GM19035 (cell line): ENCODE measurements at regions not wholly inside any gene's neighbourhood (a gene's known extent, or its start where the extent isn't known, plus 50 kb on each side); places are given as distances from the start of the nearest gene placed in this dataset.
"Not testable (repeated sequence)": the region's sequence is repeated elsewhere in the genome, so short reads cannot be mapped to it uniquely, and the experiment has no call there.

ENCODE experiments used
- ATAC-seq: cut with Tn5 transposase; IDR thresholded peaks from one replicate; pipeline ENCODE4 v1.9.1; 2021; ENCODE audit not compliant: unreplicated experiment

DNA sequence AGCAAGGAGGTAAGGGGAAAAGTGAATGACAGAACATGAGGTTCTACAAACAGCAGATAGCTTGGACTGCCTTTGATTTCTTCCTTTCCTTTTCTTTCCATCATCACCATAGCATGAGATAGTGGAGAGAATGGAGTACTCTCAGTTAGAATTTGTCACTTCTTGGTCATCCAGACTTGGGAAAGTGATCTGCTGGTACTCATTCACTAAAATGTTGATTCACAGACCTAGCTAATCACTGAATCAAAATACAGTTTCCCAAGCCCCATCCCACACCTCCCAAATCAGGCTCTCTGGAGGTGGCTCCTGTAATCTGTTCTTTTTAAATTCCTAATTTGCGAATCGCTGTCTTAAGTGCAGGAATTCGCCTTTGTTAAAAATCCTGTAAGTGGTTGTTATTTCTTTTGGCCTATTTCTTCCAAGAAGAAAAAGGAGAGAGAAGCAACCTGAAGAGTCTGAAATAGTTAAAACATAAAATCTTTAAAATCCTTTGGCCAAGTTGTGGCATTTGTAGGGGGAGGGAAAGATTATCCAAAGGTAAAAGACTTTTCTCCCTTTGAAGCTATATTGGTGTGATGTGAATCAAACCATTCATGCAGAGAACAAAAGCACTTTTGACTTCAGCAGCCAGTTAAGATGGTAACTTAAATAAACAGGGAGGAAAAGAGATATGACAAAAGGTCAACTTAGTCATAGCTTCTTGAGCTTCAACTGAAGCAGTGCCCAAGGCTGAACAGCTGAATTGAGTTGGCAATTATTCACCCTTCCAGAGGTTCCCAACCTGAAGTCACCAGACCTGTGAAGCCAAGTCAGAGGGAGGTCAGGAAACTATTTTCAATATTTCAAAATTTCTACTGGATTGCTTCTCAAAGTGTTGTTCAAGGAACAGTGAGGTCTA lies 255.1 kb upstream of the KRR1 start:
- ATAC-seq, result no peak

- no peak for ATAC-seq
These were observed 254.0 kb upstream of the KRR1 start for GRCh38 chr12:75765170-75766059.

- no peak for ATAC-seq
These were observed 252.9 kb upstream of the KRR1 start for GRCh38 chr12:75764091-75764841.

DNA sequence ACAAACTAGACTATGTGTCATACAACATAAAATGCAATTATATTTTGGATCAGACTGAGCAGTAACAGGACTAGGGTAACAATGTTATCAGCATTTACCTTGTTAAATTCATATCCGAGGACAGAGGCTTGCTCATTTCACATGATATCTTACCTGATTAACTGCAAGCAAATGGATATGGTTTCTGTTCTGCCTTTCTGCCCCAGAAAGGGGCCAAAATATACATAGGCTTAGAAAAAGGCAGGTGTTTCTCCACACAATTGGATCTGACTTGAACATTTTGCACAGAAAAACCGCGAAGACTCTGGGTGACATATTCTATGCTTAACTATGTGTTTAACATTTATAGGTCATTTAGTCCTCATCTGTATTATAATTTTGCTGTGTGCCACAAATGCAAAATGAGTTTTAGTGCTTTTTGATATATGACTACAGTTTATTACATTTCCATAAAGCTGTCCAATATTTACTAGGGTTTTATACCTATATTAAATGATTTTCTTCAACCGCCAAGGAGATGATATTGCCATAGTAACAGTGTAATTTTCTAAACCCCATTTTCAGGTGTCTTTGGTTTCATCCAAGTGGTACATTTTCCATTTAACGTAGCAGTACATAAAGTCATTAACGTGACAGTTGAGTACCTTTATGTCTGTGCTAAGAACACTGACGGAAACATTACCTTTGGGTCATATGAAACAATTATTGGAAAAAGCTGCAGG lies 249.3 kb upstream of the KRR1 start:
- no peak for ATAC-seq

GRCh38 chr12:75759842-75760572 lies 248.6 kb upstream of the KRR1 start:
- no peak for ATAC-seq

GRCh38 chr12:75759196-75759595 lies 247.8 kb upstream of the KRR1 start:
- no peak for ATAC-seq

GRCh38 chr12:75756771-75757170 lies 245.4 kb upstream of the KRR1 start:
- ATAC-seq, result no peak

DNA sequence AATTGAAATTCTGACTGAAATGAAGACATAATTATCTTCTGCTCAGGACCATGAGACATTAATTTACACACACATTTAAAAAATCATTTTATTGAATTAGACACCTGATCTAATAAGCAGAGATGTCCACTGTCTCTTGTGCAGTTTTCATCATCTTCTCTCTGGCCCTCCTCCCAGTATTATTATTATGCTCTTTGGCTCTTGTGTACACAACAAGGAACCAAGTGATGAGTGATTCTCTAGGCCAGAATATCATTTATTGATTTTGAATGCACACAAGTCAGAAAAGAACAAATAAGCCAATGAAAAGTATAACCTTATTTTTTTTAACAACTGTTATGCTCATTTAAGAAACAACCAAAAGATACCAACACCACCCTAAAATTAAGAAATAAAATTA lies 244.7 kb upstream of the KRR1 start:
- no peak for ATAC-seq

DNA sequence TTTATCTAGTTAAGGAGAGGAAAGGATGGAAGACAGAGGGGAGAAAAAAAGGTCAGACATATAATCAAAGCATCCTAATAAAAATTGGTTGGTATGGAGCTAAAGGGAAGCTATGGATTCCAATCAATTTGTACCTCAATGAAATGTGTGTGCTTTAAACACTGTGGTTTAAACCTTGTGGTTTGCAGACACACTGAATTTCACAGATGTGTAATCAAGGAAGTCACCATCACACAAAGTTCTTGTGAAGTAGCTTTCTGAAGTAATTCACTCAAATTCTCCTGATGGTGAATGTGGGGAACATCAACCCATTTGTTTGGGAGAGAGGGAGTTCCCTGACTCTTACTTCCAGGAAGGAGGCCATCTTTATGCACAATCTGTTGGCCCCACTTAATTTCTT lies 243.3 kb upstream of the KRR1 start:
- no peak for ATAC-seq

DNA sequence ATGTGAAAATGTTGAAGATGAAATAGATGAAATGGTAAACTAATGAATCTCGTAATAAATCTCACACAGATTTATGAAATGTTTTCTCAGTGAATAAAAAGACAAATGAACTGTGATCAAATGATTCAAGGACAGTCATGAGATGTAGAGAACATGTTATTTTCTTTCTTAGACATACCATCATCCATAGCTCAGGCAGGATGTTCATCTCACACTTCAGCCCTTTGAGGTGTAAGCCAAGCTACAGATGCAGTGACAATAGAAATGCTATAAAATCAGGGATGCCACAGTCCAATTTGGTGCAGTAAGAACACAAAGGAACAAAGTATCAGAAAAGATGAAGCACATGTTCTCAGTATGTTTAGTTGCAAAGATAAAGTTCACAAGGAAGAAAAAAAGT lies 242.7 kb upstream of the KRR1 start:
- ATAC-seq, result no peak

- no peak for ATAC-seq
These were observed 240.5 kb upstream of the KRR1 start for GRCh38 chr12:75751769-75752471.

DNA sequence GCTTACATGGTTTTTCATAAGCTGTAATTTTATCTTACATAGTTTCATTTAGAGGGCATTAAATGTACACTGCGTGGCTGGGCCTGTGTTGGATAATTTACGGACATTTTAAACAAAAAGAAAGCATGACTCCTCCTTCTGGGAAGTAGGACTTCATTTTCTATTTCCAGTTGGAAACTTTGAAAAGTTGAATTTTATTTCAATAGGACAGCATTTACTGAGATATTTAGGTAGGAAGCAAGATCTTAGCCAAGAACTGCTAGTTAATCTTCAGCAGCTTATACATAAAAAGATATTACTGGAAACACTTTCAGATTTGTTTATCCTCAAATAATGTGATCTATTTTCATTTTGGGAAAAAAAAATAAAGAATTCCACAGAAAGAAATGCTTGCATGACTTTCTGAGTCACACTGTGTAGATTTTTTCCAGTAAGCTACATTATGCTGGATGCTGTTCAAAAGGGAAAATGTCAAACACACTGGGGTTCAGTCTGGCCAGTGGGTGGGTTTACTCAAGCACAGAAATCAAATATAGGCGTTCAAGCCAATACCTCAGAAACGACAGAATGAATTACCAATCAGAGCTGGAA lies 239.4 kb upstream of the KRR1 start:
- ATAC-seq, result no peak

DNA sequence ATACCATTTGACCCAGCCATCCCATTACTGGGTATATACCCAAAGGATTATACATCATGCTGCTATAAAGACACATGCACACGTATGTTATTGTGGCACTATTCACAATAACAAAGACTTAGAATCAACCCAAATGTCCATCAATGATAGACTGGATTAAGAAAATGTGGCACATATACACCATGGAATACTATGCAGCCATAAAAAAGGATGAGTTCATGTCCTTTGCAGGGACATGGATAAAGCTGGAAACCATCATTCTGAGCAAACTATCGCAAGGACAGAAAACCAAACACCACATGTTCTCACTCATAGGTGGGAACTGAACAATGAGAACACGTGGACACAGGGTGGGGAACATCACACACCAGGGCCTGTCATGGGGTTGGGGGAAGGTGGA lies 237.6 kb upstream of the KRR1 start:
- not testable (repeated sequence) for ATAC-seq

- ATAC-seq, result no peak
These were observed 236.7 kb upstream of the KRR1 start for GRCh38 chr12:75748136-75748535.

DNA sequence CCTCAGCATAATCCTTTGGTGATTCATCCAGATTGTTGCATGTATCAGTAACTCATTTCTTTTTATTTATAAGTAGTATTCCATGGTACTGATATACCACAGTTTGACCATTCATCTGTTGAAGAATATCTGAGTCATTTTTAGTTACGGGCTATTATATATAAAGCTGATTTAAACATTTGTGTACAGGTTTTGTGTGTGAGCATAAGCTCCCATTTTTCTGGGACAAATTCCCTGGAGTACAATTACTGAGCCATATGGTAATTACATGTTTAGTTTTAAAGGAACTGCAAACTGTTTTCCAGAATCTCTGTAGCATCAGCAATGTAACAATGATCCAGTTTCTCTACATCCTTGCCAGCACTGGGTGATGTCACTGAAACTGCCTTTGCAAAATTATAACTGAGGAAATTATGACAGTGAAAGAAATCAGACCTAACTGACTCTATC lies 236.2 kb upstream of the KRR1 start:
- no peak for ATAC-seq

- no peak for ATAC-seq
These were observed 235.2 kb upstream of the KRR1 start for GRCh38 chr12:75746621-75747020.

- ATAC-seq, result no peak
These were observed 233.3 kb upstream of the KRR1 start for GRCh38 chr12:75744607-75745256.

DNA sequence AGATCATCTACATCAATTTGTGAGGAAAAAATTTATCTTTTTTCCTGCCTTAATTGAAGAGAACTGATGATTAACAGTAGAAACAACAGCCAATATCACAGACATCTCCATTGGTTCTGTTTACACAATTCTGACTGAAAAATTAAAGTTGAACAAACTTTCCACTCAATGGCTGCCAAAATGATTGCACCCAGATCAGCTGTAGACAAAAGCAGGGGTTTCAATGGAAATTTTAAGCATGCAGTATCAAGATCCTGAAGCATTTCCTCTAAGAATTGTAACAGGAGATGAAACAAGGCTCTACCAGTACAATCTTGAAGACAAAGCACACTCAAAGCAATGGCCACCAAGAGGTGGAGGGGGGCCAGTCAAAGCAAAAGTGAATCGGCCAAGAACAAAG lies 231.6 kb upstream of the KRR1 start:
- no peak for ATAC-seq
